K562 (cell line): ENCODE measurements at regions not wholly inside any gene's neighbourhood (a gene's known extent, or its start where the extent isn't known, plus 50 kb on each side); places are given as distances from the start of the nearest gene placed in this dataset.

Experiments
- E2F3 ChIP-seq: fragments of 250-450 bp; sonication (Bioruptor Pico); IDR thresholded peaks from 2 replicates; pipeline ENCODE4 v1.4.0; 2020; ENCODE audit warnings: mild to moderate bottlenecking
- ESRRB ChIP-seq: fragments of 250-450 bp; sonication (Bioruptor Pico); IDR thresholded peaks from 2 replicates; pipeline ENCODE4 v1.5.0; 2020; ENCODE audit warnings: mild to moderate bottlenecking, moderate library complexity, borderline replicate concordance
- HNRNPK ChIP-seq: fragments of 200-400 bp; formaldehyde crosslinking; IDR thresholded peaks from one replicate; pipeline ENCODE4 v1.6.1; 2018; ENCODE audit warnings: mild to moderate bottlenecking, low read depth, low read length; ENCODE audit not compliant: poor library complexity, severe bottlenecking
- KDM1A ChIP-seq, 2 experiments: fragments of 450-650 bp; IDR thresholded peaks; 2 replicates each; pipeline ENCODE4 v1.6.1; 2016; ENCODE audit warnings: mild to moderate bottlenecking in 2 of 2
- MYC ChIP-seq, 2 experiments: fragments of 250-450 bp in 1 of 2; sonication (Bioruptor Pico) in 1 of 2; IDR thresholded peaks; 2 replicates each; pipeline versions ENCODE4 v1.5.1 to v1.6.1; 2012 to 2021; ENCODE audit warnings: low read depth in 2 of 2, borderline replicate concordance in 1 of 2, improper control_type of control experiment in 1 of 2, low read length in 1 of 2, mild to moderate bottlenecking in 1 of 2, moderate library complexity in 1 of 2
- POLR2A ChIP-seq: fragments of 450-650 bp; conservative IDR thresholded peaks from 2 replicates; pipeline ENCODE4 v1.6.1; 2016
- SMC3 ChIP-seq: conservative IDR thresholded peaks from 2 replicates; pipeline ENCODE4 v1.6.1; 2011; ENCODE audit warnings: low read depth, low read length, improper control_type of control experiment; ENCODE audit not compliant: insufficient read depth
- SP1 ChIP-seq: sonication (generic); formaldehyde crosslinking; IDR thresholded peaks from 2 replicates; pipeline ENCODE4 v1.8.1; 2022; ENCODE audit warnings: mild to moderate bottlenecking, missing genetic modification reagents
- ZNF76 ChIP-seq: fragments of 250-450 bp; sonication (Bioruptor Pico); IDR thresholded peaks from 2 replicates; pipeline ENCODE4 v1.4.0; 2020; ENCODE audit warnings: mild to moderate bottlenecking, moderate library complexity, borderline replicate concordance
- TF ChIP-seq, protein P1 (sequence below): fragments of 450-650 bp; IDR thresholded peaks from 2 replicates; pipeline ENCODE4 v1.6.1; 2016; ENCODE audit warnings: missing biosample characterization, missing genetic modification characterization
- TF ChIP-seq, protein P2 (sequence below): sonication (generic); formaldehyde crosslinking; IDR thresholded peaks from 2 replicates; pipeline ENCODE4 v1.8.1; 2022; ENCODE audit warnings: missing genetic modification reagents
- TF ChIP-seq, protein P3 (sequence below), 3 experiments: IDR thresholded peaks in 2 of 3; conservative IDR thresholded peaks in 1 of 3; 2 replicates each; pipeline ENCODE4 v1.5.1; 2011 to 2012; ENCODE audit warnings: low read length in 3 of 3, mild to moderate bottlenecking in 3 of 3, control low read depth in 2 of 3, improper control_type of control experiment in 1 of 3, inconsistent platforms in 1 of 3, low read depth in 1 of 3, mixed read lengths in 1 of 3, moderate library complexity in 1 of 3; ENCODE audit not compliant: insufficient read depth in 2 of 3

DNA sequence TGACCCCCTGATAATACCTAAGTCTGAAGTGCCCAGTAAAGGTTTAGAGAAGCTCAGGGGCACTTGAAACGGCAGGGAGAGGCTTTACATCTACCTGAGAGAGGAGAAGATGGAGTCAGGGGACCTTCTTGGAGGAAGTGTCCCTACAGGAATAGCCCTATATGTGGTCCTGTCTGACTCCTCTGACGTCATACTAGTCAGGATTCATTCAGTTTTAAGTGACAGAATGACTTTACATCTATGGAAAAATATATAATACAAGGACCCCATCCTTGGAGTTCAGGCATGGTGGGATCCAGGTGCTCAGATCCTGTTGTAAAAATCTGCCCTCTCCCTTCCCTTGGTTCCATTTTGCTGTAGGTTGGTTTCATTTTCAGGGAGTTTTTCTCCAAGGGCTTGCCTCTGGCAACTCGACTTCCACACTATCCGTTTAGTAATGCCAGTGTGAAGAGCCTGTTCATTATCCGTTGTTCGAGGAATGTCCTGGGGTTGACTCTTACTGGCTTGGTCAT is 205.6 kb downstream of the IRF8 start:
- TF ChIP-seq, protein P1, sequence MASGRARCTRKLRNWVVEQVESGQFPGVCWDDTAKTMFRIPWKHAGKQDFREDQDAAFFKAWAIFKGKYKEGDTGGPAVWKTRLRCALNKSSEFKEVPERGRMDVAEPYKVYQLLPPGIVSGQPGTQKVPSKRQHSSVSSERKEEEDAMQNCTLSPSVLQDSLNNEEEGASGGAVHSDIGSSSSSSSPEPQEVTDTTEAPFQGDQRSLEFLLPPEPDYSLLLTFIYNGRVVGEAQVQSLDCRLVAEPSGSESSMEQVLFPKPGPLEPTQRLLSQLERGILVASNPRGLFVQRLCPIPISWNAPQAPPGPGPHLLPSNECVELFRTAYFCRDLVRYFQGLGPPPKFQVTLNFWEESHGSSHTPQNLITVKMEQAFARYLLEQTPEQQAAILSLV (tag): no peak
- TF ChIP-seq SMC3 (no peak), KDM1A (IDR thresholded peaks at IDR 0.05) (no peak), E2F3 (CRISPR knock-in tag) (no peak), ZNF76 (CRISPR knock-in tag) (no peak), MYC (IDR thresholded peaks at IDR 0.05; ENCODE audit: low read depth, low read length) (no peak), MYC (CRISPR knock-in tag; IDR thresholded peaks at IDR 0.05; ENCODE audit: borderline replicate concordance, low read depth) (no peak), HNRNPK (no peak), POLR2A (no peak), ESRRB (CRISPR knock-in tag) (no peak), SP1 (CRISPR knock-in tag) (no peak)
- TF ChIP-seq, protein P2, sequence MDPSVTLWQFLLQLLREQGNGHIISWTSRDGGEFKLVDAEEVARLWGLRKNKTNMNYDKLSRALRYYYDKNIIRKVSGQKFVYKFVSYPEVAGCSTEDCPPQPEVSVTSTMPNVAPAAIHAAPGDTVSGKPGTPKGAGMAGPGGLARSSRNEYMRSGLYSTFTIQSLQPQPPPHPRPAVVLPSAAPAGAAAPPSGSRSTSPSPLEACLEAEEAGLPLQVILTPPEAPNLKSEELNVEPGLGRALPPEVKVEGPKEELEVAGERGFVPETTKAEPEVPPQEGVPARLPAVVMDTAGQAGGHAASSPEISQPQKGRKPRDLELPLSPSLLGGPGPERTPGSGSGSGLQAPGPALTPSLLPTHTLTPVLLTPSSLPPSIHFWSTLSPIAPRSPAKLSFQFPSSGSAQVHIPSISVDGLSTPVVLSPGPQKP (CRISPR knock-in tag): no peak
- TF ChIP-seq, protein P3, sequence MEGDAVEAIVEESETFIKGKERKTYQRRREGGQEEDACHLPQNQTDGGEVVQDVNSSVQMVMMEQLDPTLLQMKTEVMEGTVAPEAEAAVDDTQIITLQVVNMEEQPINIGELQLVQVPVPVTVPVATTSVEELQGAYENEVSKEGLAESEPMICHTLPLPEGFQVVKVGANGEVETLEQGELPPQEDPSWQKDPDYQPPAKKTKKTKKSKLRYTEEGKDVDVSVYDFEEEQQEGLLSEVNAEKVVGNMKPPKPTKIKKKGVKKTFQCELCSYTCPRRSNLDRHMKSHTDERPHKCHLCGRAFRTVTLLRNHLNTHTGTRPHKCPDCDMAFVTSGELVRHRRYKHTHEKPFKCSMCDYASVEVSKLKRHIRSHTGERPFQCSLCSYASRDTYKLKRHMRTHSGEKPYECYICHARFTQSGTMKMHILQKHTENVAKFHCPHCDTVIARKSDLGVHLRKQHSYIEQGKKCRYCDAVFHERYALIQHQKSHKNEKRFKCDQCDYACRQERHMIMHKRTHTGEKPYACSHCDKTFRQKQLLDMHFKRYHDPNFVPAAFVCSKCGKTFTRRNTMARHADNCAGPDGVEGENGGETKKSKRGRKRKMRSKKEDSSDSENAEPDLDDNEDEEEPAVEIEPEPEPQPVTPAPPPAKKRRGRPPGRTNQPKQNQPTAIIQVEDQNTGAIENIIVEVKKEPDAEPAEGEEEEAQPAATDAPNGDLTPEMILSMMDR (IDR thresholded peaks at IDR 0.05 in 2 of 3, conservative IDR thresholded peaks at IDR 0.05 in 1 of 3; ENCODE audit: insufficient read depth in 2 of 3, low read depth in 1 of 3, low read length in 3 of 3): no peak
